NCI-H2081 treated with DMSO at 0.1 percent for 48 hours (cell line): ENCODE measurements at regions not wholly inside any gene's neighbourhood (a gene's known extent, or its start where the extent isn't known, plus 50 kb on each side); places are given as distances from the start of the nearest gene placed in this dataset.
A peak's percentile ranks its signal among the peaks of the same experiment; 100 is the strongest.

Source experiments
- DNase-seq: peaks from one replicate; lab custom pipeline; 2025; lab: John Stamatoyannopoulos, UW

- DNase-seq, result no peak
Observed at GRCh38 chr15:46710401-46710960, 1006.8 kb upstream of the SEMA6D start.

DNA sequence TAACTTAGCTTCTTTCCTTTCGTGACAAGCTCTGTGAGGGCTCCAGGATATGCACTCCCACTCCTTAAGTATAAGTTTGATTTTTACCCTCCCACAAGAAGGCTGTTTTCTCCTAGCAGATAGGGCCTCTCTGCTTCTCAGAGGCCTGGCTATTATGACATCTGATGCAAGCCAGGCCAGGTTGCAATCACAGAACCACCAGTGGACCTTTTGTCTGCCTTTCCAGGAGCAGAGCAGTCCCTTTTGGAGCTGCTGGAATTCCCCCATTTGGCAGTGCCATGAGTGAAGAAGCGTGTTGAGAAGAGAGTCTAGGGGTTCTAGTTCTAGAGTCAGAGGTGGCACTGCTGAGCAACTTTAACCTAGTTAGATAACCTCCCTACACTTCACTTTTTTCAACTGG, 1004.3 kb upstream of the SEMA6D start:
- DNase-seq, result no peak

- peak; percentile 10 for DNase-seq
Observed at GRCh38 chr15:46714950-46715349, 1002.4 kb upstream of the SEMA6D start.

- no peak for DNase-seq
Observed at GRCh38 chr15:46723308-46723707, 994.0 kb upstream of the SEMA6D start.

DNA sequence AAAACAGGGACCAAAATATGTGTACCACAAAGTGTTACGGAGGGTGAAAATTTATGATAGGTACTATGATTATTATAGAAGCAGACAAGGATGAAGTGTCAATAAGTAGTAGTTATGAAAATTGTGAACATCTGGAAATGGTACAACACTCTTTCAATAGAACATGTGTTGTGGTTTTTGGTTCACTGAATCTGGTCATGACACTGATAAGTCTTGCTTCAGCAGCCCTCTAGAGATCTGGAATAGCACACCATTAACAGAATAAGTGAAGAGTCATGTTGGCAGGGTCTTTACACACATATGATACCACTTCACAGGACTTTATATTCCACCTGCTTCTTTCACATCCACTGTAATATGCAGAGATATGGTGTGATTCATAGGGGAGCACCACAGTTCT, 985.2 kb upstream of the SEMA6D start:
- DNase-seq, result no peak

DNA sequence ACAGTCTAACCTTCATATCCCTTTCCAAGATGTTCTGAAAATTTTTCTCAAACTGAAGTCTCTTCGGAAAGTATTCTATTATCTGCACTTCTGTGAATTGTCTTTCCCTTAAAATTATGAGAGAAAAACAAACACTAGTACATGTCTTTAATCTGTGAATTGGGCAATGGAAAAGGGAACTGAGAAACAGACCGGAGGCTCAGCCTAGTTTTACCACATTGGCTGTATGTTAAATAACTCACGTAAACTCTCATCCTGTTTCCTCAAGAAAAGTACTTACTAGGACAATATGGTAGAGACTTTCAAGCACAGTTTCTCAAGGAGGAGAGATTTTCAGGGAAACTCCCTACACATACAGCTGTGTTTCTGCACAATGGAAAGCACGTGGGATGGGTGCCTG, 982.2 kb upstream of the SEMA6D start:
- DNase-seq, result no peak

- no peak for DNase-seq
Observed at GRCh38 chr15:46751303-46751702, 966.0 kb upstream of the SEMA6D start.

GRCh38 chr15:46753946-46754345, 963.4 kb upstream of the SEMA6D start:
- DNase-seq, result no peak

DNA sequence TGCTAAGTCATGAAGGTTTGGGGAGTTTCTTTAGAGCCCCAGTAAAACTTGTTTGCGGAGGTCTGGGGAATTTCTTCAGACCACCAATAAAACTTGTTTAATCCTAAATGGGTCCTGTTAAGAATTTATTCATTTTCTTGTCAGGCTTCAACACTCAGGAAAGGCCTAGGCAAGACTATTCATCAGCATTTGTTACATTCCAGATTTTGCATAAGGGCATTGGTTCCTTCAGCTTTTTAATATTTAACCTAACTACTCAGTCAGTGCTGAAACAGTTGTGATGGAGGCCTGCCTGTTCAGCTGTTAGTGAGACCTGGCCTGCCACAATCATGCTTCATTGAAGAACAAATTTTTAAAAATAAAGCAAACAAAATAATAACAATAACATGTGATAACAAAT, 954.2 kb upstream of the SEMA6D start:
- no peak for DNase-seq

DNA sequence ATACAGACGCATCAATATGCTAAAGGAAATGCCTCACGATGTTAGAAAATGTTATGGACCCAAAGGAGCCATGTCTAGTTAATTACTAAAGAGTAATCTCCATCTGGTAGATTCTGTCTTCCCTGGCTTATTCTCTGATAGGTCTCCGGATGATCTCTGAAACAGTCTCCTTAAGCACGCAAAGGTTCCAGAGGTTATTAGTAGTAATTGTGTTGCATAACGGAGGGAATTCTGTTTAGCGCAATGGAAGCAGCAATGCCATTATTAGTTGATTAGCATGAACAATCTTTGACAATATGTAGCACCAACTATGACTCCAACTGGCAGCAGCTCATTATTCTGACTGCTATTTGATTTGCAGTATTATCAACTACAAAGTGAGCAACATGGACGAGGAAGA, 952.5 kb upstream of the SEMA6D start:
- DNase-seq, result no peak

- no peak for DNase-seq
Observed at GRCh38 chr15:46766021-46766420, 951.3 kb upstream of the SEMA6D start.

DNA sequence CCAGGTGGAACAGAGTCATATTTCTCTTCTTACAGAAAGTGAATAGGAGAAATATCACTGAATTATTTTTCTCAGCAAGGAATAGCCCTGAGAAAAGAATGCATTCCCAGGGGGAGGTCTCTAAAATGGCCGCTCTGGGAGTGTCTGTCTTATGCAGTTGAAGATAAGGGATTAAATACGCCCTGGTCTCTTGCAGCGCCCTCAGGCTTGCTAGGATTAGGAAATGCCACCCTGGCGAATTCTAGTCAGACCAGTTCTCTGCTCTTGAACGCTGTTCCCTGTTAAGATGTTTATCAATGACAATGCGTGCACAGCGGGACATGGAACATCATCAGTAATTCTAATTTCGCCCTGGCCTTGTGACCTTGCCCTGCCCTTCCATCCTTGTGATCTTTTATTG, 949.0 kb upstream of the SEMA6D start:
- DNase-seq, result no peak

- no peak for DNase-seq
Observed at GRCh38 chr15:46773016-46773415, 944.3 kb upstream of the SEMA6D start.

DNA sequence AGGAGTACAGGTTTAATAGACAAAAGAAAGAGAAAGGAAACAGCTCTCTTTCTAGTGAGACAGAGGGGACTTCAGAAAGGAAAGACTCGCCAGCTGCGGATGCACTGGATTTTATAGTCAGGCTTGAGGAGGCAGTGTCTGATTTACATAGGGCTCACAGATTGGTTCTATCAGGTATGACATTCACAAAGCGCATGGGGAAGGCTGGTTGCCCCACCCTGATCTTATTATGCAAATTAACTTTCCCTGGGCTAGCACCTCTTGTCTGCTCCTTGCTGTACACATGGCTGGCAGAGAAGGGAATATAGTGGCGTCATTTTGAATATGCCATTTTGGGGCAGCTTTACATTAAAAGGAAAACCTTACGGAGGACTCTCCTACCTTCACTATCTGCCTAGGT, 938.4 kb upstream of the SEMA6D start:
- DNase-seq, result no peak

GRCh38 chr15:46786590-46787285, 930.6 kb upstream of the SEMA6D start:
- DNase-seq, result no peak

GRCh38 chr15:46795685-46796084, 921.6 kb upstream of the SEMA6D start:
- DNase-seq, result no peak

DNA sequence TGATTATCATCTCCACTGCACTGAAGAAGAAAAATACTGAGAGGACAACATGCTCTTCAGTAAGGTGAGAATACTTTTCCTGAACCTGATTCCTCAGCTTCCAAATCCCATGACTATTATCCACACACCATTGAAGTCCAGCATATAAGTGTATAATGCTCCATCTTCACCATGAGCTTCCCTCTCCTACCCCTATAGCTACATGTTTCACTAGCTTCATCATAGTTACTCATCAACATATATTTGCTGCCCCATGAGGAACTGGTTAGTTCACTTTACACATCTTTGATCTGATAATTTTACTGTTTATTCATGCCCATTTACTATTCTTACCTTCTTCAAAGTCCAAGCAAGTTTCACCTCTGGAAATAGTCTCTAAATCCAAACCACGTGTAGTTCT, 908.5 kb upstream of the SEMA6D start:
- no peak for DNase-seq

DNA sequence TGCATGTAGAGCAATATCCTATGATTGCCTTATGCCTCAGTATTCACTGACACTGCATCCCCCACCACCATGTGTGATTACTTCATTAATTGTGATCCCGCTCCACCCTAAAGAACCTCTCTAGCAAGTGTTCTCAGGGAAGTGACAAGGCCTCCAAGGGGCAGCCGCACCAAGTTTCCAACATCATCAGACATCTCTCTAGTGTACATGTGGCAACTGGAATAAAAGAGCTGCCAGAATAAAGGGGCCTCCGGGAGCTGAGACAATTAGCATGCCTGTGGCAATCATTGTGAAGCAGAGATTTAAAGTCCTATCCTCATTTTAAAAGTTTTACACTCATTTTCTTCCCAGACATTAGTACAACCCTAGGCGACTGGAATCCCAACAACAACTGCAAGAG, 902.1 kb upstream of the SEMA6D start:
- DNase-seq, result no peak

DNA sequence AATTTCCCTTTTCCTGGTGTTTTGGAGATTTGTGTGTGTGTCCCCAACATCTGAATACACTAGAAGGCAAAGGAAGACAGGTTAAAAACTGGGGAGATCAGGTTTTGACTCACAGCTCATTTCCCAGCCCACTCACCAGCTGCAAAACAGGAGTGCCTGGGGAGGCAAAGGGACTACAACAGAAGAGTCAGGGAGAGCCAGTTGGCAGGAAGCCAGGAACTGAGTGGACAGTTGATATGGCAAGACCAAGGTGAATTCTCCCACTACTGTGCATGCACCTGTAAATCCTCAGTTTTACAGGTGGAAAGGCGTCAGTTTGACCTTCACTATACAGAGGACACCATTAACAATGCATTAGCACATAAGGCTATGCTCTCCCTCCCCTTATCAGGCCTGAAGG, 901.5 kb upstream of the SEMA6D start:
- DNase-seq, result no peak

DNA sequence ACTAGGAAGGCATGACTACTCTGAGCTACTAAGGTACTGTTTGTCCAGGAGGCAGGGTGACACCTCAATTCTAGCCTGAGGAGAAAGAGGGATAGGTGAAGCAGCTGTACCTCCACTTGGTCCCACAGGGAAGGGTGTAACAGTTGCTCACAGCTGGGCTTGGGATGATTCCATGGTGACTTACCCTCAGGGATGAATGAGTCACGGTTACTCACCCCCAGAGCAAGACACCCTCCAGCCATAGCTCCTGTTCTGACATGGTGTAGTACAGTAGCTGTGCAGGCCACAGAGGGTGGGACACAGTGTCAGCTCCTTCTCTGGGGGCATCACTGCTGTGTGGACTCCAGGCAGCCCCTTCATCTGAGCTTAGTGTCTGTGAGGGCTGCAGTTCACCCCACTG, 868.6 kb upstream of the SEMA6D start:
- DNase-seq, result no peak

GRCh38 chr15:46853600-46853999, 863.7 kb upstream of the SEMA6D start:
- no peak for DNase-seq

- no peak for DNase-seq
Observed at GRCh38 chr15:46854564-46854963, 862.7 kb upstream of the SEMA6D start.

GRCh38 chr15:46855388-46855787, 861.9 kb upstream of the SEMA6D start:
- no peak for DNase-seq

DNA sequence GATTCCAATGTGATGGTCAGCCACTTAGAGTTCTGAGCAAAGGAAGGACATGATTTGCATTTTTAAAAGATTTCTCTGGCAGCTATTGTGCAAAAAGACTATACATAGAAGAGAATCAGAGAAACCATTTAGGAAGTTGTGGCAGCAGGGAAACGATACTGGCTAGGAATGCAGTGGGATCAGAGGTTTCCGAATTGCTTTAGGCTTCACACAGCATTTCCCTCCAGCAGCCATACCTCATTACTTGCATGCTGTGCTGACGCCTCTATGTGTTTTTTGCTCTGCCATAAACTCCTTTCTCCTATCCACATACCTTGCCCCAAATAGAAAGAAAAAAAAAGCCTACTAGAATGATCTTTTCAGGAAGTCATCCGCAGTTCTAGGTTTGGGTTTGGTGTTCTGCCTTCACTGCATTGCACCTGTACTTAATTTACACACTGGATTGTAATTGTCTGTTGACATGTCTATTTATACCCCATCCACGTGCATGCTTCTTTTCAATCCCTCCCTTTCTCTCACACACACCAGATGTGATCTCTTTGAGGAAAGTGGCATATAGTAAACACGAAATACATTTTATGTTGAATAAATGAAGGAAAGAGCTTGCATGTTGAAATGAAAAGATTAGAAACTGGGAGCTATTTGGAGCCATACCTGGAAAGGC, 860.3 kb upstream of the SEMA6D start:
- DNase-seq, result peak; percentile 76
